IMR-90 (cell line): ENCODE measurements at regions not wholly inside any gene's neighbourhood (a gene's known extent, or its start where the extent isn't known, plus 50 kb on each side); places are given as distances from the start of the nearest gene placed in this dataset.

ENCODE experiments used
- ATAC-seq: fragments of 200-7000 bp; cut with Tn5 transposase; 2 replicates; pipeline ENCODE4 v1.9.1; 2020; ENCODE audit warnings: low read depth, mild to moderate bottlenecking, moderate library complexity
- BruUV-seq: library from RNA; stranded (reverse); fragments of 400-500 nt; replicated peaks from 2 replicates; lab custom pipeline; 2021; lab: Mats Ljungman, UMichigan
- CTCF ChIA-PET: fragments of 300-600 bp; formaldehyde crosslinking; extraction: SDS; loops from one replicate; lab custom pipeline; 2021; ENCODE audit warnings: antibody characterized with exemption; lab: Yijun Ruan, JAX
- POLR2A ChIA-PET: fragments of 300-600 bp; sonication (Branson Sonifier 250); formaldehyde crosslinking; loops from one replicate; lab custom pipeline; 2022; ENCODE audit warnings: antibody characterized with exemption; ENCODE audit not compliant: unreplicated experiment; lab: Charles Lee
- DNase-seq: peaks from one replicate; pipeline ENCODE4 v3.0.0; 2013
- H2AFZ ChIP-seq: replicated peaks from 2 replicates; pipeline ENCODE3; 2013; ENCODE audit warnings: low read length, mild to moderate bottlenecking; ENCODE audit not compliant: poor library complexity
- H2AK5ac ChIP-seq: 2 replicates; pipeline ENCODE4 v1.6.1; 2013; ENCODE audit warnings: low read depth, low read length, inconsistent platforms
- H2AK9ac ChIP-seq: replicated peaks from 2 replicates; pipeline ENCODE3; 2013; ENCODE audit warnings: mild to moderate bottlenecking, low read depth, low read length, moderate library complexity; ENCODE audit not compliant: poor library complexity
- H2BK120ac ChIP-seq: 2 replicates; pipeline ENCODE4 v1.6.1; 2013; ENCODE audit warnings: low read depth, low read length, inconsistent platforms
- H2BK15ac ChIP-seq: 3 replicates; pipeline ENCODE4 v1.6.1; 2013; ENCODE audit warnings: low read depth, low read length, inconsistent platforms
- H2BK20ac ChIP-seq: 2 replicates; pipeline ENCODE4 v1.6.1; 2013; ENCODE audit warnings: low read depth, mild to moderate bottlenecking, inconsistent platforms, low read length, moderate library complexity
- H2BK5ac ChIP-seq: 2 replicates; pipeline ENCODE4 v1.6.1; 2013; ENCODE audit warnings: mild to moderate bottlenecking, low read depth, low read length, inconsistent platforms; ENCODE audit not compliant: poor library complexity, severe bottlenecking
- H3K14ac ChIP-seq: replicated peaks from 2 replicates; pipeline ENCODE4 v1.6.1; 2013; ENCODE audit warnings: low read depth, low read length, inconsistent platforms
- H3K18ac ChIP-seq: 2 replicates; pipeline ENCODE4 v1.6.1; 2013; ENCODE audit warnings: low read depth, low read length, control low read depth
- H3K23ac ChIP-seq: 2 replicates; pipeline ENCODE4 v1.6.1; 2013; ENCODE audit warnings: low read depth, low read length, inconsistent platforms
- H3K27ac ChIP-seq: 2 replicates; pipeline ENCODE4 v1.5.1; 2013; ENCODE audit warnings: mild to moderate bottlenecking, control low read depth, low read length; ENCODE audit not compliant: insufficient read depth
- H3K27me3 ChIP-seq: 2 replicates; pipeline ENCODE4 v1.6.1; 2013; ENCODE audit warnings: low read length; ENCODE audit not compliant: control insufficient read depth, insufficient read depth
- H3K36me3 ChIP-seq: 2 replicates; pipeline ENCODE4 v1.6.1; 2013; ENCODE audit warnings: low read length, mixed read lengths; ENCODE audit not compliant: control insufficient read depth, insufficient read depth
- H3K4ac ChIP-seq: 2 replicates; pipeline ENCODE4 v1.6.1; 2013; ENCODE audit warnings: low read depth, low read length, inconsistent platforms
- H3K4me1 ChIP-seq: 2 replicates; pipeline ENCODE4 v1.6.1; 2013; ENCODE audit warnings: low read length, mixed read lengths; ENCODE audit not compliant: control insufficient read depth, insufficient read depth
- H3K4me2 ChIP-seq: 2 replicates; pipeline ENCODE4 v1.6.1; 2013; ENCODE audit warnings: low read depth, mild to moderate bottlenecking, control low read depth, low read length, moderate library complexity
- H3K4me3 ChIP-seq: 2 replicates; pipeline ENCODE4 v1.5.1; 2013; ENCODE audit warnings: low read depth, mild to moderate bottlenecking, control low read depth, low read length, moderate library complexity; ENCODE audit not compliant: insufficient read depth
- H3K56ac ChIP-seq: 2 replicates; pipeline ENCODE4 v1.6.1; 2013; ENCODE audit warnings: low read length, inconsistent platforms; ENCODE audit not compliant: insufficient read depth; ENCODE audit errors: extremely low read depth
- H3K79me1 ChIP-seq, 2 experiments: 2 replicates each; pipeline ENCODE4 v1.6.1; 2013; ENCODE audit warnings: low read length in 2 of 2, inconsistent platforms in 1 of 2, low read depth in 1 of 2
- H3K9ac ChIP-seq: 2 replicates; pipeline ENCODE4 v1.6.1; 2013; ENCODE audit warnings: low read depth, low read length, control low read depth
- H3K9me1 ChIP-seq: 2 replicates; pipeline ENCODE4 v1.6.1; 2013; ENCODE audit warnings: low read length, inconsistent platforms; ENCODE audit not compliant: insufficient read depth
- H3K9me3 ChIP-seq: 2 replicates; pipeline ENCODE4 v1.6.1; 2013; ENCODE audit warnings: low read length; ENCODE audit not compliant: control insufficient read depth, insufficient read depth
- H4K20me1 ChIP-seq: 2 replicates; pipeline ENCODE4 v1.6.1; 2013; ENCODE audit warnings: low read length, inconsistent platforms; ENCODE audit not compliant: insufficient read depth
- H4K5ac ChIP-seq: 2 replicates; pipeline ENCODE4 v1.6.1; 2013; ENCODE audit warnings: mild to moderate bottlenecking, low read depth, low read length, control low read depth
- H4K8ac ChIP-seq, 2 experiments: 2 replicates each; pipeline ENCODE4 v1.6.1; 2013; ENCODE audit warnings: low read depth in 2 of 2, low read length in 2 of 2, control low read depth in 1 of 2, inconsistent platforms in 1 of 2
- H4K91ac ChIP-seq: 2 replicates; pipeline ENCODE4 v1.6.1; 2013; ENCODE audit warnings: low read depth, low read length, inconsistent platforms; ENCODE audit not compliant: insufficient read depth
- RCOR1 ChIP-seq: IDR thresholded peaks from 2 replicates; pipeline ENCODE4 v1.6.1; 2012; ENCODE audit warnings: mild to moderate bottlenecking, low read length, improper control_type of control experiment; ENCODE audit not compliant: insufficient replicate concordance
- WGBS, 2 experiments: methylation state at CpG; one replicate each; pipeline versions ENCODE4 v1.1.5 to v1.1.7; 2013; ENCODE audit warnings: missing lambda C conversion rate in 2 of 2; ENCODE audit not compliant: insufficient read length in 1 of 2; ENCODE audit errors: extremely low coverage in 2 of 2; 5-methylcytosine and 5-hydroxymethylcytosine counted together
- dilution Hi-C: fragments of 300-500 bp; cut with HindIII; formaldehyde crosslinking; loops from one replicate; pipeline ENCODE4 v1.14.3; 2018; ENCODE audit warnings: low sequenced_read_pairs; ENCODE audit not compliant: unreplicated experiment
- in situ Hi-C: fragments of 300-500 bp; cut with MboI; formaldehyde crosslinking; loops from 3 replicates; pipeline ENCODE4 v1.14.3; 2019; ENCODE audit warnings: low sequenced_read_pairs, inconsistent platforms, mixed read lengths
- intact Hi-C: fragments of 100-400 bp; cut with micrococcal nuclease; formaldehyde crosslinking; loops from 2 replicates; pipeline ENCODE4 v1.10.0; 2022

- Histone ChIP-seq H4K91ac (no peak overlapping the region), H3K4ac (no peak overlapping the region), H2AK5ac (no peak overlapping the region), H3K4me2 (no peak overlapping the region), H2BK5ac (no peak overlapping the region), H3K56ac (no peak overlapping the region), H3K14ac (no peak overlapping the region), H2BK20ac (no peak overlapping the region), H3K79me1 (no peaks in the 10 kb centered on the region), H2AK9ac (no peak overlapping the region), H3K9ac (no peak overlapping the region), H2BK120ac (no peak overlapping the region), H4K8ac (no peak overlapping the region), H4K5ac (no peak overlapping the region), H3K27me3 (no peaks in the 10 kb centered on the region), H3K4me3 (no peak overlapping the region), H3K27ac (no peak overlapping the region), H2BK15ac (no peak overlapping the region), H4K20me1 (no peaks in the 10 kb centered on the region), H3K18ac (no peak overlapping the region), H3K9me1 (no peaks in the 10 kb centered on the region), H2AFZ (no peak overlapping the region), H3K36me3 (no peaks in the 10 kb centered on the region), H3K9me3 (no peaks in the 10 kb centered on the region), H3K23ac (no peak overlapping the region), H3K4me1 (no peaks in the 10 kb centered on the region)
- no peak for TF ChIP-seq RCOR1
- ChIA-PET POLR2A (no interaction called here), CTCF (no interaction called here)
- dilution Hi-C loops = no loop called here
- 0% methylated on average over 1 of the region's 3 CpGs; no CpG with 5 or more reads in 1 of the 2 experiments for WGBS, 2 experiments
- DNase-seq (no peak), ATAC-seq (no peak)
- BruUV-seq = no TSS peak
- intact Hi-C loops = no loop called here
- in situ Hi-C loops = no loop called here
Observed at GRCh38 chr2:183718246-183718645, 594.0 kb downstream of the NUP35 start.
